ENCODE measurements at regions not wholly inside any gene's neighbourhood (a gene's known extent, or its start where the extent isn't known, plus 50 kb on each side); places are given as distances from the start of the nearest gene placed in this dataset.

- TF ChIP-seq JUND (IDR thresholded peaks at IDR 0.05), result no peak
- TF ChIP-seq POLR2AphosphoS5 (IDR thresholded peaks at IDR 0.05; ENCODE audit: low read depth, low read length), result no peak
- TF ChIP-seq NFIC (IDR thresholded peaks at IDR 0.05; ENCODE audit: borderline replicate concordance), result no peak
- no peak for TF ChIP-seq FOXJ3 (CRISPR knock-in tag; IDR thresholded peaks at IDR 0.05)
- TF ChIP-seq TAF1 (IDR thresholded peaks at IDR 0.05; ENCODE audit: borderline replicate concordance, low read depth, low read length), result no peak
- no peak for TF ChIP-seq PBX3 (IDR thresholded peaks at IDR 0.05)
- ChIA-PET CTCF (interaction anchor here (0.6 to 1.2 kb wide), 2 partner anchors 10 to 118 kb away, joined by 3 to 4 read pairs; no protein-coding TSS in a partner anchor), POLR2A (no interaction called here)
- Histone ChIP-seq H3F3A (replicated peaks; ENCODE audit: insufficient read depth) (no peaks in the 10 kb centered on the region), H3K9ac (no peak overlapping the region), H3K9me2 (no peaks in the 10 kb centered on the region; the same call in 1 of the 2 replicates), H3K36me3 (replicated peaks in 1 of 2; ENCODE audit: control insufficient read depth in 1 of 2, insufficient read depth in 2 of 2, low read length in 1 of 2) (no peaks in the 10 kb centered on the region), H4K20me1 (ENCODE audit: insufficient read depth) (no peaks in the 10 kb centered on the region), H3K4me2 (no peak overlapping the region), H3K27ac (ENCODE audit: low read depth in 2 of 2, low read length in 1 of 2) (no peak overlapping the region), H2AFZ (ENCODE audit: low read depth) (no peak overlapping the region), H3K4me3 (ENCODE audit: low read depth in 2 of 2, low read length in 1 of 2) (no peak overlapping the region), H3K4me1 (ENCODE audit: control insufficient read depth in 1 of 2, insufficient read depth in 2 of 2, low read depth in 1 of 2, low read length in 1 of 2) (no peaks in the 10 kb centered on the region), H3K27me3 (ENCODE audit: insufficient read depth) (no peaks in the 10 kb centered on the region), H3K9me3 (no peaks in the 10 kb centered on the region), H3K79me2 (ENCODE audit: insufficient read depth) (no peaks in the 10 kb centered on the region)
- WGBS (ENCODE audit: low lambda C conversion rate), result 0% methylated on average over 1 of the region's 1 CpG
- no peak for DNase-seq
These were observed 366.2 kb upstream of the NR3C2 start for GRCh38 chr4:148808416-148808815.

GRCh38 chr4:148800940-148801339 is 358.7 kb upstream of the NR3C2 start:
- ChIA-PET POLR2A (no interaction called here), CTCF (interaction anchor here (0.7 kb wide), 1 partner anchor 122 kb away, joined by 3 read pairs; no protein-coding TSS in a partner anchor)
- H3K27ac ChIP-seq (ENCODE audit: low read depth in 2 of 2, low read length in 1 of 2), result no peak overlapping the region
- no peak overlapping the region for H3K4me3 ChIP-seq (ENCODE audit: low read depth in 2 of 2, low read length in 1 of 2)
- no peaks in the 10 kb centered on the region for H4K20me1 ChIP-seq (ENCODE audit: insufficient read depth)
- no peak overlapping the region for H2AFZ ChIP-seq (ENCODE audit: low read depth)
- no peaks in the 10 kb centered on the region for H3K79me2 ChIP-seq (ENCODE audit: insufficient read depth)
- no peaks in the 10 kb centered on the region for H3K27me3 ChIP-seq (ENCODE audit: insufficient read depth)
- H3K9me3 ChIP-seq, result no peaks in the 10 kb centered on the region
- H3K9me2 ChIP-seq, result no peaks in the 10 kb centered on the region
- H3K4me2 ChIP-seq, result no peak overlapping the region
- H3K9ac ChIP-seq, result no peak overlapping the region
- no peak for TF ChIP-seq FOXM1 (IDR thresholded peaks at IDR 0.05; ENCODE audit: low read depth)
- no peak for TF ChIP-seq MAX (IDR thresholded peaks at IDR 0.05; ENCODE audit: low read depth)
- TF ChIP-seq RFX5 (IDR thresholded peaks at IDR 0.05; ENCODE audit: low read length), result no peak
- no peak for TF ChIP-seq POLR2AphosphoS5 (IDR thresholded peaks at IDR 0.05; ENCODE audit: low read depth, low read length)
- TF ChIP-seq RCOR1 (IDR thresholded peaks at IDR 0.05; ENCODE audit: low read length), result no peak
- TF ChIP-seq USF2 (IDR thresholded peaks at IDR 0.05; ENCODE audit: borderline replicate concordance, low read depth, low read length), result no peak
- TF ChIP-seq EP300 (IDR thresholded peaks at IDR 0.05; ENCODE audit: borderline replicate concordance in 1 of 2, low read depth in 1 of 2, low read length in 1 of 2), result no peak
- no peak for TF ChIP-seq FOSL2 (IDR thresholded peaks at IDR 0.05; ENCODE audit: borderline replicate concordance, low read depth)
- no peak for TF ChIP-seq ELF1 (IDR thresholded peaks at IDR 0.05)
- TF ChIP-seq NFIC (IDR thresholded peaks at IDR 0.05; ENCODE audit: borderline replicate concordance), result no peak
- TF ChIP-seq, protein P1, sequence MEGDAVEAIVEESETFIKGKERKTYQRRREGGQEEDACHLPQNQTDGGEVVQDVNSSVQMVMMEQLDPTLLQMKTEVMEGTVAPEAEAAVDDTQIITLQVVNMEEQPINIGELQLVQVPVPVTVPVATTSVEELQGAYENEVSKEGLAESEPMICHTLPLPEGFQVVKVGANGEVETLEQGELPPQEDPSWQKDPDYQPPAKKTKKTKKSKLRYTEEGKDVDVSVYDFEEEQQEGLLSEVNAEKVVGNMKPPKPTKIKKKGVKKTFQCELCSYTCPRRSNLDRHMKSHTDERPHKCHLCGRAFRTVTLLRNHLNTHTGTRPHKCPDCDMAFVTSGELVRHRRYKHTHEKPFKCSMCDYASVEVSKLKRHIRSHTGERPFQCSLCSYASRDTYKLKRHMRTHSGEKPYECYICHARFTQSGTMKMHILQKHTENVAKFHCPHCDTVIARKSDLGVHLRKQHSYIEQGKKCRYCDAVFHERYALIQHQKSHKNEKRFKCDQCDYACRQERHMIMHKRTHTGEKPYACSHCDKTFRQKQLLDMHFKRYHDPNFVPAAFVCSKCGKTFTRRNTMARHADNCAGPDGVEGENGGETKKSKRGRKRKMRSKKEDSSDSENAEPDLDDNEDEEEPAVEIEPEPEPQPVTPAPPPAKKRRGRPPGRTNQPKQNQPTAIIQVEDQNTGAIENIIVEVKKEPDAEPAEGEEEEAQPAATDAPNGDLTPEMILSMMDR (IDR thresholded peaks at IDR 0.05), result no peak
- TF ChIP-seq GABPA (IDR thresholded peaks at IDR 0.05; ENCODE audit: low read depth), result no peak
- TF ChIP-seq IRF3 (IDR thresholded peaks at IDR 0.05; ENCODE audit: low read depth, low read length), result no peak
- no peak for TF ChIP-seq SMC3 (IDR thresholded peaks at IDR 0.05; ENCODE audit: low read depth, low read length)
- TF ChIP-seq NRF1 (IDR thresholded peaks at IDR 0.05; ENCODE audit: low read depth, low read length), result no peak
- no peaks in the 10 kb centered on the region for H3F3A ChIP-seq (replicated peaks; ENCODE audit: insufficient read depth)
- H3K4me1 ChIP-seq (ENCODE audit: control insufficient read depth in 1 of 2, insufficient read depth in 2 of 2, low read depth in 1 of 2, low read length in 1 of 2), result no peaks in the 10 kb centered on the region
- no peaks in the 10 kb centered on the region for H3K36me3 ChIP-seq (replicated peaks in 1 of 2; ENCODE audit: control insufficient read depth in 1 of 2, insufficient read depth in 2 of 2, low read length in 1 of 2)
- no peak for DNase-seq
- WGBS (ENCODE audit: low lambda C conversion rate), result 4% methylated on average over 4 of the region's 4 CpGs

All from SK-N-SH (cell line).